Mammary epithelial cell (primary cell): ENCODE measurements at regions not wholly inside any gene's neighbourhood (a gene's known extent, or its start where the extent isn't known, plus 50 kb on each side); places are given as distances from the start of the nearest gene placed in this dataset.

Experiments
- EZH2 ChIP-seq: IDR thresholded peaks from 2 replicates; pipeline ENCODE4 v1.6.1; 2012; ENCODE audit warnings: low read length, inconsistent platforms, borderline replicate concordance
- TF ChIP-seq, protein P1 (sequence below), 2 donors: IDR thresholded peaks in 1 of 2; conservative IDR thresholded peaks in 1 of 2; 2 replicates each; pipeline ENCODE4 v1.5.1; 2011 to 2012; ENCODE audit warnings: inconsistent platforms in 2 of 2, low read length in 2 of 2, mild to moderate bottlenecking in 2 of 2, control low read depth in 1 of 2, low read depth in 1 of 2; ENCODE audit not compliant: insufficient read depth in 1 of 2; ENCODE audit errors: extremely low read depth in 1 of 2

DNA sequence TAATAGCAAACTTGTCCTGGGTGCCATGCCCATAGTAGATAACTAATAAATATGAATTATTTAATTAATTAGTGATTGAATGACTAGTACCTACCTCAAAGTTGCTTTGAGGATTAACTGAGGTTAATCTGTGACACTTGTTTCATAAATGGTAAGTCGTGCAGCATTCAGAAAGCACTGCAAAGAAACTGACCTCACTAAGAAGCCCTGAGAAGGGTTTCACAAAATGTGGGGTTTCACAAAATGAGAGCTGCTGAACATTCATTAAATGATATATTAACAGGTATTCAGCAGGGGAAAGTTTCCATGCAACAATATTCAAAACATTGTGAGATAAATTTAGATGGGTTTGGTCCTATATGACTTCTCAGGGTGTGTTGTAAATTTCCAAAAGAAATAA, 236.2 kb downstream of the OSR1 start:
- TF ChIP-seq, protein P1, sequence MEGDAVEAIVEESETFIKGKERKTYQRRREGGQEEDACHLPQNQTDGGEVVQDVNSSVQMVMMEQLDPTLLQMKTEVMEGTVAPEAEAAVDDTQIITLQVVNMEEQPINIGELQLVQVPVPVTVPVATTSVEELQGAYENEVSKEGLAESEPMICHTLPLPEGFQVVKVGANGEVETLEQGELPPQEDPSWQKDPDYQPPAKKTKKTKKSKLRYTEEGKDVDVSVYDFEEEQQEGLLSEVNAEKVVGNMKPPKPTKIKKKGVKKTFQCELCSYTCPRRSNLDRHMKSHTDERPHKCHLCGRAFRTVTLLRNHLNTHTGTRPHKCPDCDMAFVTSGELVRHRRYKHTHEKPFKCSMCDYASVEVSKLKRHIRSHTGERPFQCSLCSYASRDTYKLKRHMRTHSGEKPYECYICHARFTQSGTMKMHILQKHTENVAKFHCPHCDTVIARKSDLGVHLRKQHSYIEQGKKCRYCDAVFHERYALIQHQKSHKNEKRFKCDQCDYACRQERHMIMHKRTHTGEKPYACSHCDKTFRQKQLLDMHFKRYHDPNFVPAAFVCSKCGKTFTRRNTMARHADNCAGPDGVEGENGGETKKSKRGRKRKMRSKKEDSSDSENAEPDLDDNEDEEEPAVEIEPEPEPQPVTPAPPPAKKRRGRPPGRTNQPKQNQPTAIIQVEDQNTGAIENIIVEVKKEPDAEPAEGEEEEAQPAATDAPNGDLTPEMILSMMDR (conservative IDR thresholded peaks at IDR 0.05 in 1 of 2, IDR thresholded peaks at IDR 0.05 in 1 of 2; ENCODE audit: extremely low read depth in 1 of 2, insufficient read depth in 1 of 2, low read depth in 1 of 2, low read length in 2 of 2), result no peak
- TF ChIP-seq EZH2, result no peak
